ENCODE measurements at regions not wholly inside any gene's neighbourhood (a gene's known extent, or its start where the extent isn't known, plus 50 kb on each side); places are given as distances from the start of the nearest gene placed in this dataset.

DNA sequence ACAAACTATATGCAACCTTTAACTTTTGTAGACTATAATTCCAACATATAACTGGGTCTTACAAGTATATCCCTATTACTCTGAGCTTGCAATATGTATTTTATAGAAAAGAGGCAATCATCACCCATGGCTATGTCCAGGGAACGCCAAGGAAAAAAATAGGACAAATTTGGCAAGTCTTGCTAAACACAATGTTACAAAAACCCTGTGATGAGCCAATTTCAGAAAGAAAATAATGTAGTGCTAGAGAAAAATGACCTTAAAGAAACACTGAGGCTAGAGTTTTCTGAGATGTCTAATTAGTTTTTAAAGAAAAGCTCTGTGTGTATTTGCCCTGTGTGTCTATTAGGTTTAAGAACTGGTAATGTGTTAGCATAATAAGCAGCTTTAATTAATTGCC lies 68.0 kb upstream of the FREM2 start:
- no peak for DNase-seq

DNA sequence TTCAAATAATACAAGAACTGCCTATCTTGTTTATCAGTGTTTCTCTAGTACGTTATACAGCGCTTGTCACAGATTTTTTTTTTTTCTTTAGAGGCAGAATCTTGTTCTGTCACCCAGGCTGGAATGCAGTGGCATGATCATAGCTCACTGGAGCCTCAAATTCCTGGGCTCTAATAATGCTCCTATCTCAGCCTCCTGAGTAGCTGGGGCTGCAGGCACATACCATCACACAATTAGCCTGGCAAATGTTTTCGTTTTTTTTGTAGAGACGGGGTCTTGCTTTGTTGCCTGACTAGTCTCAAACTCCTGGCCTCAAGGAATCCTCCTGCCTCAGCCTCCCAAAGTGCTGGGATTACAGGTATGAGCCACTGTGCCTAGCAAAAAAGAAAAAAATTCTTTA lies 66.0 kb upstream of the FREM2 start:
- no peak for DNase-seq

- DNase-seq = no peak
Measured at GRCh38 chr13:38624822-38625221, 62.1 kb upstream of the FREM2 start.

DNA sequence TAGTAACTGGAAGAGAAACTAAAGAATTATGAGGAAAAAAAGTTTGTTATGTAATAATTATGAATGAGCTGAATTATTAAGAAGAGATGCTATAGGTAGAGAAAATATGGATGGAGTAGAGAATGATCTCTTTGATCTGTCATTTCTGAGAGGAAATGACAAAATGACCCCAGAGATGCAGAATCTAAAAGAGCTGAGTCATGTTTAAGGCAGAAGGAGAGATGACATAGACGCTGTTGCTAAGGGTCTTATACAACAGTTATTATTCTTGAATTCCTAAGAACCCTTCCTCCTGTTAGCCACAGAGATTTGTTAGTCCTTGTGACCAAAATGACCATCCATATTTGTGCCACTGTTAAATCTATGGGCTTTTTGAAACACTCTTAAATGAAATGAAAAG lies 58.3 kb upstream of the FREM2 start:
- no peak for DNase-seq

DNA sequence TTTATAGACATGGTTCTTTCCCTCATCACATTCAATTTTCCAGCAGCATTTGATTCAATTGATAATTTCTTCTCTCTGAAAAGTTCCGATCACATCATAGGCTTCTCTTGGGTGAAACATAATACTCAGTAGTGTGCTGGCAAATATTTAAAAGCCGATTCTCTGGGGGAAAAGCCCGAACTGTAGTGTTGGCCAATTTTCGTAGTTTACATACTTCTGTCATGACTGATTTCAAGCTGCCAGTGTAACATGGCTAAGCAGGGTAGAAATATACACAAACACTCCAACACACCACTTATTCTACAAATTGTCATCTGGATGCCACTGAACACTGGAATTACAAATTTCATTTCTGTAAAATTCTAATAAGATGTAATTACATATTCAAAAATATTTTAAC lies 56.1 kb upstream of the FREM2 start:
- DNase-seq = no peak

DNA sequence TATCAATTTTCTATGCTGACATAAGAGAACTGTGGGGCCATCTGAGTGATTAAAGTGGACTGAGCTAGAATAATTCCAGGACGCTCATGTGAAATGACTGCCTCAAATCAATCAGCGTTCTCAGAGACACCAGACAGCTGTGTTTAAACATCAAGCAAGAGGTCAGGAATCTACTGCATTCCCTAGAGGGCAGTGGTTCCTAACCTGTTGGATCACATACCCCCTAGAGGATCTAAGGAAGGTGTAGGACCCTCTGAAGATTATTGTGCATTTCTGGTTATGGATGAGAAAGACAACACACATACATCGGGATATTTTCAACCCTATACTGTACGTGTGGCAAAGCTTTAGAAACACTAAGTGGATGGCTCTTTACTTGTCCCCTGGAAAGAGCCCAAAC lies 51.8 kb upstream of the FREM2 start:
- no peak for DNase-seq

GRCh38 chr13:38636073-38636472 lies 50.8 kb upstream of the FREM2 start:
- DNase-seq = no peak

DNA sequence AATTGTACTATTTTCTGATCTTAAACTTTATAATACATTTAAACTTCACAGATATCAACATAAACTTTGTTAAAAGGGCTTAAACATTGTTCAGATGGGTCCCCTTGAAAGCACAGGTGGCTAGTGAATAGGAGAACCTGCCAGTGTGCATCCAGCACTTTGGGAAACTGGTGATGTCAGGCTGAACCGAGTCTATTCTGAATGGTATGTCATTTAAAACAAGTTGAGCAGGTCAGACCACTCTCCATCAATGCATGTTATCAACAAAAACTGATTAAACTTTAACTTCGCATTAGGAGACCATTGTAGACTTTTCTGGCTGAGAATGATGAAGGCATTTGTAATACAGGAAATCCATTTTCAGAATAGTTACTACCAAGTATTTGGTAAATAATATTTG lies 50.1 kb upstream of the FREM2 start:
- no peak for DNase-seq
